Progenitor cell of endocrine pancreas (in vitro differentiated cells): ENCODE measurements at regions not wholly inside any gene's neighbourhood (a gene's known extent, or its start where the extent isn't known, plus 50 kb on each side); places are given as distances from the start of the nearest gene placed in this dataset.

Source experiments
- DNase-seq: peaks from one replicate; pipeline ENCODE4 v3.0.0; 2021; ENCODE audit warnings: low spot score; ENCODE audit not compliant: unreplicated experiment
- H3K27ac Mint-ChIP-seq: 2 replicates; pipeline ENCODE4 v1.8.0; 2021; ENCODE audit warnings: mild to moderate bottlenecking, moderate library complexity, mixed read lengths
- H3K27me3 Mint-ChIP-seq: 2 replicates; pipeline ENCODE4 v1.8.0; 2021; ENCODE audit warnings: mixed read lengths
- H3K36me3 Mint-ChIP-seq: 2 replicates; pipeline ENCODE4 v1.8.0; 2022; ENCODE audit warnings: mixed read lengths; ENCODE audit not compliant: insufficient read depth
- H3K4me1 Mint-ChIP-seq: 2 replicates; pipeline ENCODE4 v1.8.0; 2021; ENCODE audit warnings: low read depth, mixed read lengths
- H3K4me3 Mint-ChIP-seq: 2 replicates; pipeline ENCODE4 v1.8.0; 2021; ENCODE audit warnings: low read depth, mild to moderate bottlenecking, moderate library complexity, mixed read lengths
- H3K9me3 Mint-ChIP-seq: 2 replicates; pipeline ENCODE4 v1.8.0; 2021; ENCODE audit warnings: low read depth, mixed read lengths
- CTCF ChIP-seq: fragments of 200-600 bp; sonication (generic); IDR thresholded peaks from one replicate; pipeline ENCODE4 v1.5.0; 2021; ENCODE audit warnings: antibody characterized with exemption, mild to moderate bottlenecking; ENCODE audit not compliant: unreplicated experiment

DNA sequence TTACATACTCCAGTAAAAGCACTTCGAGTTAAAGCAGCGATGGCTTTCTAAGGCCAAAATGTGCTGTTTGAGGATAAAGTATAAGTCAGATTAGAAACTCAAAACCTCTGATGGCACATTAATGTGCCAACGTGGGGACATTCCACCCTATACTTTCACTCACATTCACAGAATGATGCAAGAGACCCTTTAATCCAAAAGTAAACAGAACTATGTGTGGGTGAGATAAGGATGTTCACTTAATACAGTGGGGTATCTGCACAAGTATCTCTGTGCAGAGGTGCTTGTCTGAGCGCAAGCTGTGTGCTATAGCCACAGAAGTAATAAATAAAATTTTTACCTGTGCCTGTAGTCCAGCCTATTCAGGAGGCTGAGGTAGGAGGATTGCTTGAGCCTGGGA, 100.3 kb upstream of the CHL1 start:
- Mint-ChIP-seq H3K4me3 (no peak overlapping the region), H3K36me3 (no peaks in the 10 kb centered on the region), H3K9me3 (no peaks in the 10 kb centered on the region), H3K4me1 (peaks cover 10% of the 10 kb centered on the region), H3K27me3 (peaks cover 5% of the 10 kb centered on the region), H3K27ac (no peak overlapping the region)
- DNase-seq: no peak
- TF ChIP-seq CTCF: no peak

DNA sequence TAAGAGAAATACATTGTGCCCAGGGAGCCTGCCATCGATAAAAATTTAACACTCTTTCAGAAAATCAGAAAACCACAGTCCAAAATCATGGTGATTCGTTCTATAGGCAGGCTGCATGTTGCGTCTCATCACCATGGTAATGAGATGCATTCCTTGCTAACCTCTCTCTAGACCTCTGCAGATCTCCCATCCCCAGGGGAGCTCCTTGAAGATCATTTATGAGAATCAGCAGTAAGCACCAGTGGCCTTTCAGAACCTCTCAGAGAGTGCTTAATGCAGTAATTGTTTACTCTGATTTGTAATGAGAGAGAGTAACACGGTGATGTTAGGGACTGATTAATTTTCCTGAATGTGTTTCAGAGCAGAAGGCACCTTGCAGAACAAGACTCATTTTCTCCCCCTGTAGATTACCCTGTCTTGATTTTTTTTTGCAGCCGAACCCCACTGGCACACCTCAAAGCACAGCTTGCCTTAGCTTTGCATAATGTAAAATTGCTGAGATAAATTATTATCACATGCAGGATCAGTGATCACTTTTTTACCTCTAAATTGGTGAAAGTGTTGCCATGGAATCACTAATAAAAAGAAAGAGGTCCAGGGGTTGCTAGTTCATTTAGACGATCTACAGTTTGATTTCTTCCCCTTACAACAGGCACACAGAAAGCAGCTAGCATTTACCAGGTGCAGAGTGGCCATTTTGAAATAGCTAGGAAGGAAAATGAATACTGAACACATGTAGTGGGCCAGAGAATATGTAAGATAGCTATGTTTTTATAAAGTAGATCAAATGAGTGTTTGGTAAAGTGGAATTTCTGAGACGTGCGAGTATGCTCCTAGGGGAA, 98.9 kb upstream of the CHL1 start:
- Mint-ChIP-seq H3K27me3 (peaks cover 5% of the 10 kb centered on the region), H3K36me3 (no peaks in the 10 kb centered on the region), H3K4me1 (peaks cover 18% of the 10 kb centered on the region), H3K9me3 (no peaks in the 10 kb centered on the region), H3K27ac (no peak overlapping the region), H3K4me3 (no peak overlapping the region)
- no peak for DNase-seq
- no peak for TF ChIP-seq CTCF

GRCh38 chr3:98259-98654, 98.3 kb upstream of the CHL1 start:
- no peaks in the 10 kb centered on the region for H3K36me3 Mint-ChIP-seq
- no peak for TF ChIP-seq CTCF
- H3K27ac Mint-ChIP-seq: no peak overlapping the region
- H3K4me1 Mint-ChIP-seq: peaks cover 19% of the 10 kb centered on the region
- peaks cover 5% of the 10 kb centered on the region for H3K27me3 Mint-ChIP-seq
- no peak for DNase-seq
- no peaks in the 10 kb centered on the region for H3K9me3 Mint-ChIP-seq
- no peak overlapping the region for H3K4me3 Mint-ChIP-seq

GRCh38 chr3:99506-99905, 97.1 kb upstream of the CHL1 start:
- peaks cover 5% of the 10 kb centered on the region for H3K27me3 Mint-ChIP-seq
- DNase-seq: no peak
- H3K9me3 Mint-ChIP-seq: no peaks in the 10 kb centered on the region
- H3K4me3 Mint-ChIP-seq: no peak overlapping the region
- peaks cover 25% of the 10 kb centered on the region for H3K4me1 Mint-ChIP-seq
- H3K36me3 Mint-ChIP-seq: no peaks in the 10 kb centered on the region
- TF ChIP-seq CTCF: no peak
- no peak overlapping the region for H3K27ac Mint-ChIP-seq

- H3K27me3 Mint-ChIP-seq: no peaks in the 10 kb centered on the region
- peaks cover 38% of the 10 kb centered on the region for H3K4me1 Mint-ChIP-seq
- no peaks in the 10 kb centered on the region for H3K9me3 Mint-ChIP-seq
- no peak overlapping the region for H3K4me3 Mint-ChIP-seq
- TF ChIP-seq CTCF: no peak
- H3K27ac Mint-ChIP-seq: no peak overlapping the region
- no peaks in the 10 kb centered on the region for H3K36me3 Mint-ChIP-seq
- no peak for DNase-seq
Measured at GRCh38 chr3:102484-102883, 94.1 kb upstream of the CHL1 start.
